Keratinocyte (primary cell): ENCODE measurements at regions not wholly inside any gene's neighbourhood (a gene's known extent, or its start where the extent isn't known, plus 50 kb on each side); places are given as distances from the start of the nearest gene placed in this dataset.

ENCODE experiments used
- EZH2 ChIP-seq: IDR thresholded peaks from one replicate; pipeline ENCODE4 v1.6.1; 2012; ENCODE audit warnings: inconsistent platforms, mild to moderate bottlenecking, low read length, moderate library complexity
- TF ChIP-seq, protein P1 (sequence below), 3 experiments: IDR thresholded peaks in 1 of 3; conservative IDR thresholded peaks in 1 of 3; optimal IDR thresholded peaks in 1 of 3; 2 replicates in 2 of 3; 3 replicates in 1 of 3; pipeline versions ENCODE3 to v1.5.1; 2011; ENCODE audit warnings: low read length in 3 of 3, mild to moderate bottlenecking in 3 of 3, moderate library complexity in 2 of 3, control low read depth in 1 of 3, inconsistent platforms in 1 of 3; ENCODE audit not compliant: insufficient read depth in 2 of 3; ENCODE audit errors: extremely low read depth in 1 of 3

DNA sequence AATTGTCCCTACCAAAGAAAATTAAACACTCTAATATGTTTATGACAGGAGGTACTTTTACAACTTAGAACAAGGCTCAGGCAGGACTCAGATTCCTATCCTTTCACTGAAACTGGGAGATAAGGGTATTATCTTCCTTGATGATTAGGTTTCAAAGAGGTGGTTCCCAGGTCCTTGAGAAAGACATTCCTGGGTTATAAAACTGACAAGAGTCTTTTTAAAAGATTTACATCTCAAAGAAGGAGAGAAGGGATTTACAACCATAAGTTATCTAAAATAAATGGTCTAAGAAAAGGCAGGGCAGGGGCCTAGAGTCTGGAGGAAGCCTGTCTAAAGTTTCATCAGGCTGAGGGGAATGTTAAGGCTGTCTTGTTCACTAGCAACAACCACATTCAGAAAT is 1492.5 kb downstream of the HACE1 start:
- TF ChIP-seq, protein P1, sequence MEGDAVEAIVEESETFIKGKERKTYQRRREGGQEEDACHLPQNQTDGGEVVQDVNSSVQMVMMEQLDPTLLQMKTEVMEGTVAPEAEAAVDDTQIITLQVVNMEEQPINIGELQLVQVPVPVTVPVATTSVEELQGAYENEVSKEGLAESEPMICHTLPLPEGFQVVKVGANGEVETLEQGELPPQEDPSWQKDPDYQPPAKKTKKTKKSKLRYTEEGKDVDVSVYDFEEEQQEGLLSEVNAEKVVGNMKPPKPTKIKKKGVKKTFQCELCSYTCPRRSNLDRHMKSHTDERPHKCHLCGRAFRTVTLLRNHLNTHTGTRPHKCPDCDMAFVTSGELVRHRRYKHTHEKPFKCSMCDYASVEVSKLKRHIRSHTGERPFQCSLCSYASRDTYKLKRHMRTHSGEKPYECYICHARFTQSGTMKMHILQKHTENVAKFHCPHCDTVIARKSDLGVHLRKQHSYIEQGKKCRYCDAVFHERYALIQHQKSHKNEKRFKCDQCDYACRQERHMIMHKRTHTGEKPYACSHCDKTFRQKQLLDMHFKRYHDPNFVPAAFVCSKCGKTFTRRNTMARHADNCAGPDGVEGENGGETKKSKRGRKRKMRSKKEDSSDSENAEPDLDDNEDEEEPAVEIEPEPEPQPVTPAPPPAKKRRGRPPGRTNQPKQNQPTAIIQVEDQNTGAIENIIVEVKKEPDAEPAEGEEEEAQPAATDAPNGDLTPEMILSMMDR (optimal IDR thresholded peaks at IDR 0.05 in 1 of 3, IDR thresholded peaks at IDR 0.05 in 1 of 3, conservative IDR thresholded peaks at IDR 0.05 in 1 of 3; ENCODE audit: extremely low read depth in 1 of 3, insufficient read depth in 2 of 3, low read length in 3 of 3) = no peak
- TF ChIP-seq EZH2 = no peak
